ENCODE measurements at regions not wholly inside any gene's neighbourhood (a gene's known extent, or its start where the extent isn't known, plus 50 kb on each side); places are given as distances from the start of the nearest gene placed in this dataset.

DNA sequence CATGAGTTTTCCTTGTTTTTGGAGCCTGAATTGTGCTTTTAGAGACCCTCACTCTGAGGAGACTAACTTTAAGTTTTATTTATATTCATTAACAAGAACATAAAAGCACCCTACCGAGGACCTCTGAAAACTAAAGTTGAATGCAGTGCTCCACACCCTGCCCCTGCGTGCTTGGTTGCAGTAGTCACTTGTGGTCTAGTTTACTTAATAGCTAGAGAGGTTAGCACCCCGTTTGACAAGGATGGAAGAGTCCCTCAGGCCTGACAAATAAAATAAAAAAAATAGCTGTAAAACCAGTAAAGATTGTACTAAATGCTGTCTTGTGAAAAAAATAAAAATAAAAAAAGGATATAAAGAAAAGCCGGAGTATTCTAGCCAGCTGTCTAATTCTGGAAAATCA is 395.2 kb downstream of the MTX2 start:
- no peak for TF ChIP-seq POLR2A (IDR thresholded peaks at IDR 0.05; ENCODE audit: low read depth, low read length)
- no peak for TF ChIP-seq POLR2AphosphoS5 (IDR thresholded peaks at IDR 0.05; ENCODE audit: low read depth, low read length)
- TF ChIP-seq TAF1 (IDR thresholded peaks at IDR 0.05; ENCODE audit: low read depth, low read length), result no peak
- no peak for TF ChIP-seq SPI1 (IDR thresholded peaks at IDR 0.05; ENCODE audit: low read depth, low read length)
- TF ChIP-seq POU2F2 (IDR thresholded peaks at IDR 0.05; ENCODE audit: low read depth, low read length), result no peak

Measured in GM12891 (cell line).